Left colon (tissue), 2 donors: ENCODE measurements at regions not wholly inside any gene's neighbourhood (a gene's known extent, or its start where the extent isn't known, plus 50 kb on each side); places are given as distances from the start of the nearest gene placed in this dataset.
"Not testable (repeated sequence)": the region's sequence is repeated elsewhere in the genome, so short reads cannot be mapped to it uniquely, and the experiment has no call there.

Source experiments
- ATAC-seq: fragments of 200-7000 bp; cut with Tn5 transposase; one replicate; pipeline ENCODE4 v1.9.1; 2020; ENCODE audit warnings: mild to moderate bottlenecking, moderate library complexity
- DNase-seq, 2 donors: peaks; one replicate each; pipeline ENCODE4 v3.0.0-alpha.2; 2020
- intact Hi-C, 2 donors: fragments of 100-400 bp; cut with DNase I in 1 of 2; cut with micrococcal nuclease in 1 of 2; formaldehyde crosslinking; loops; one replicate each; pipeline versions ENCODE4 v1.11.2 to v1.14.0; 2022; cut with DNase I, micrococcal nuclease
- donor health status: DM: no; HTN: no; CAD: no.
- donor health status: DM: yes; HTN: yes; CAD: no.

- DNase-seq, intact Hi-C loops, ATAC-seq: not testable (repeated sequence)
Measured at GRCh38 chr20:54788260-54788659, 312.9 kb downstream of the DOK5 start.

- DNase-seq, intact Hi-C loops: not testable (repeated sequence)
Measured at GRCh38 chr20:54782758-54783157, 307.4 kb downstream of the DOK5 start.

GRCh38 chr20:54774426-54774825 is 299.0 kb downstream of the DOK5 start:
- no peak for ATAC-seq
- no peak for DNase-seq
- intact Hi-C loops, result no loop called here

More at GRCh38 chr20:54782758-54783157, 307.4 kb downstream of the DOK5 start:
- ATAC-seq, result not testable (repeated sequence)

- DNase-seq (no peak), ATAC-seq (no peak)
- intact Hi-C loops, result no loop called here
Measured at GRCh38 chr20:54773643-54774000, 298.2 kb downstream of the DOK5 start.

GRCh38 chr20:54772893-54773642 is 297.7 kb downstream of the DOK5 start:
- no peak for ATAC-seq
- no peak for DNase-seq
- intact Hi-C loops, result no loop called here

- ATAC-seq (no peak), DNase-seq (no peak)
- intact Hi-C loops, result no loop called here
Measured at GRCh38 chr20:54766483-54766882, 291.1 kb downstream of the DOK5 start.

DNA sequence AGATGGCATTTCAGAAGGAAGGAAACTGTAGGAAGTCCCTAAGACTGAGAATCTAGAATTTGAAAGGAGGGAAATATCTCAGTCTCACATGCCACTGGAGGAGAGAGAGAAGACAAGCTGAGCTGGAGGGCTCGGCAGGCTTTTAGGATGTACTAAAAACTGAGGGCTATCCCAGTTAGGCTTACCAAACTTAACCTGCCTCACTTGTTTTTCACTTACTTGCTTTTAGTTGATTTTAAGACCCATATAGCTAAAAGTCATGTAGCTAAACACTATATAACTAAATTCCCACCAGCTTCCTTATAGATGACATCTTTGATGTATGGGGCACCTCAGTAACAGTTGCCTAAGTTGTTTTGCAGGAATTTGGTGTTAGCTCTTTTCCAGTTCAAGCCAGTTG is 288.0 kb downstream of the DOK5 start:
- ATAC-seq (no peak), DNase-seq (no peak)

GRCh38 chr20:54759589-54759988 is 284.2 kb downstream of the DOK5 start:
- DNase-seq (no peak), ATAC-seq (no peak)
- intact Hi-C loops, result no loop called here

More for the DNA sequence above, 288.0 kb downstream of the DOK5 start:
- intact Hi-C loops, result no loop called here

GRCh38 chr20:54746796-54747195 is 271.4 kb downstream of the DOK5 start:
- intact Hi-C loops, result no loop called here
- ATAC-seq (no peak), DNase-seq (no peak)

GRCh38 chr20:54745780-54746179 is 270.4 kb downstream of the DOK5 start:
- no peak for ATAC-seq

DNA sequence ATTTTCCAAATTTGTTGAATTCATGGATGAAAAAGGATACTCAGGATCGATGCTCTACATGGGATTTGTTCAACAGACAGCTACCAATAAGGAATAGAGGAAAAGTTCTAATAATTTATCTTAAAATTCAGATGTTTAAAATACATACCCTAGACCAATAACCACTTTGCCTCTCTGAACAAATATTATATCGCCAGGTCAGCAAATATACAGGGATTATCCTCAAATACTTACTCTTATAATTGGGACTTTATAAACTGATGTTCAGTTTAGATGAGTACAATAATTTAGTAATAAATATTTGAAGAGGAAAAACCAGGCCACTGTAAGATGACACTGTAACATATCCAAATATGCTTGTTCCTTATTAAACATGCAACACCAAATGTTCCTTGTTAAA is 268.7 kb downstream of the DOK5 start:
- intact Hi-C loops, result no loop called here
- DNase-seq (no peak), ATAC-seq (no peak)

More at GRCh38 chr20:54745780-54746179, 270.4 kb downstream of the DOK5 start:
- intact Hi-C loops, result no loop called here
- DNase-seq, result no peak

GRCh38 chr20:54742193-54742592 is 266.8 kb downstream of the DOK5 start:
- ATAC-seq (no peak), DNase-seq (no peak)
- intact Hi-C loops, result no loop called here

DNA sequence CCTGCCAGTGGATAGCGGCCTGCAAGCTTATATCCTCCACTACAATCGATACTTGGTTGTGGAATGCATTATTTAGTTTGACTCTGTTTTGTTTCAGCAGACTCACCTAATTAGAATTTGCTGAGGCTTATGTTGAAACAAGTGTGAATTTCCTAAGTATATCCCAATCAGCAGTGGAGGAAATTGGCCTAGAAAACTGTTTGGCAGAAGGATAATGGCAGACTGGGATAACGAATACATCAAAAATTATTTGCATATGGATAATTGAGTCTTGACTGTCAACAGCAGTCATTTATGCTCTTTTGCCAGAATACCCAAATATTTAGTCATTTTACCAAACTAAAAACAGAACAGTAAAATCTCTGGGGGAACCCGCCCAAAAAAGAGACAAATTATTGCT is 261.0 kb downstream of the DOK5 start:
- no peak for DNase-seq
- no peak for ATAC-seq
- intact Hi-C loops, result no loop called here

- ATAC-seq, result no peak
- intact Hi-C loops, result no loop called here
- no peak for DNase-seq
Measured at GRCh38 chr20:54733687-54734086, 258.3 kb downstream of the DOK5 start.

GRCh38 chr20:54727490-54727889 is 252.1 kb downstream of the DOK5 start:
- DNase-seq, result no peak
- intact Hi-C loops, result no loop called here
- ATAC-seq, result no peak

GRCh38 chr20:54726687-54727300 is 251.4 kb downstream of the DOK5 start:
- DNase-seq (no peak), ATAC-seq (no peak)
- intact Hi-C loops, result no loop called here

DNA sequence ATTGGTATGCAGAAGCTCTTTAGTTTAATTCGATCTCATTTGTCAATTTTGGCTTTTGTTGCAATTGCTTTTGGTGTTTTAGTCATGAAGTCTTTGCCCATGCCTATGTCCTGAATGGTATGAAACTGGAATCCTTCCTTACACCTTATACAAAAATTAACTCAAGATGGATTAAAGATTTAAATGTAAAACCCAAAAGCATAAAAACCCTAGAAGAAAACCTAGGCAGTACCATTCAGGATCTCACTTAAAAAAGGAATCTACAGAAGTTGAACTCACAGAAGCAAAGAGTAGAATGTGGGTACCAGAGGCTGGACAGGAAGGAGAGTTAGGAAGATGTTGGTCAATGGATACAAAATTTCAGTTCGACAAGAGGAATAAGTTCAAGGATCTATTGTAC is 249.9 kb downstream of the DOK5 start:
- ATAC-seq, DNase-seq: not testable (repeated sequence)

DNA sequence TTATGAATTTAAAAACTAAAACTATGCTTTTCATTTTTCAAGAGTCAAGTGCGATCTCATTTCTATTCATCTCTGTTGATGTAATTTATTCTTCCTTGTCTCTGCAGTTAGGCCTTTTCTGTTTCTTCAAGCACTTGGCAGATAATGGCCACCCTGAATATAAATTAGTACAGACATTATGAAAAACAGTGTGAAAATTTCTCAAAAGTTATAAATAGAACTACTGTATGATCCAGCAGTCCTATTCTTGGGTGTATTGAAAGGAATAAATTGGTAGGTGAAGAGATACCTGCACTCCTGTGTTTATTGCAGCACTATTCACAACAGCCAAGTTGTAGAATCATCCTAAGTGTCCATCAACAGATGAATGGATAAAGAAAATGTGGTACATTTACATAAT is 248.3 kb downstream of the DOK5 start:
- no peak for DNase-seq
- intact Hi-C loops, result no loop called here
- no peak for ATAC-seq

More for the DNA sequence above, 249.9 kb downstream of the DOK5 start:
- intact Hi-C loops, result not testable (repeated sequence)

DNA sequence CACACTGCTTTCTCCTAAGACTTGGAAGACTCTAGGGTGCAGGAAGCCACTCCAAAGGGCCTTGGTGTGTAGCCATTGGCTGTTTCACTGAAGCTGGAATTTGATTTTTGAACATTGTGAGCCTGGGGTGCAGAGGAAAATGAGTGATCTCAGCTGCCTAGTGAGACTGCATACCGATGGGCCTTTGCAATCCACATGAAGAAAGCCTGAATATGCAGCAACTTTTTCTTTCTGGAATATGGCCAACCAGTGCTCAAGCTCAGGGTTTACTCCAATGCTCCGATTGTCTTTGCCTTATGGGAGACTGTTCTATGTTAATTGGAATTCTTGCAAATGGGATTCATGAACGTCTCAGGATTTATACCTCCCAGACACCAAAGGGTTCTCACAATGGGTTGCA is 242.6 kb downstream of the DOK5 start:
- ATAC-seq (no peak), DNase-seq (no peak)
- intact Hi-C loops, result no loop called here

- no peak for ATAC-seq
- intact Hi-C loops, result no loop called here
- no peak for DNase-seq
Measured at GRCh38 chr20:54716790-54717189, 241.4 kb downstream of the DOK5 start.
